ENCODE measurements at regions not wholly inside any gene's neighbourhood (a gene's known extent, or its start where the extent isn't known, plus 50 kb on each side); places are given as distances from the start of the nearest gene placed in this dataset.

- TF ChIP-seq CTCF (IDR thresholded peaks at IDR 0.05): no peak
- no peak for TF ChIP-seq ZFX (IDR thresholded peaks at IDR 0.05; ENCODE audit: borderline replicate concordance)
Measured at GRCh38 chr9:2300325-2300724, 285.2 kb downstream of the SMARCA2 start.

Measured in 22Rv1 (cell line).